SK-N-SH treated with all-trans-retinoic acid at 6 μM for 48 hours (cell line): ENCODE measurements at regions not wholly inside any gene's neighbourhood (a gene's known extent, or its start where the extent isn't known, plus 50 kb on each side); places are given as distances from the start of the nearest gene placed in this dataset.

Experiments used
- ATAC-seq: fragments of 200-7000 bp; cut with Tn5 transposase; 3 replicates; pipeline ENCODE4 v1.9.1; 2020; ENCODE audit warnings: mild to moderate bottlenecking, moderate library complexity
- CREB5 ChIP-seq: fragments of 250-450 bp; sonication (Bioruptor Pico); IDR thresholded peaks from 2 replicates; pipeline ENCODE4 v1.5.1; 2020; ENCODE audit warnings: low read depth, mild to moderate bottlenecking, moderate library complexity
- CSRNP3 ChIP-seq: fragments of 250-450 bp; sonication (Bioruptor Pico); IDR thresholded peaks from 2 replicates; pipeline ENCODE4 v1.5.1; 2021; ENCODE audit warnings: mild to moderate bottlenecking, moderate library complexity
- ESRRG ChIP-seq: fragments of 250-450 bp; sonication (Bioruptor Pico); IDR thresholded peaks from 2 replicates; pipeline ENCODE4 v1.6.1; 2021; ENCODE audit warnings: mild to moderate bottlenecking
- GLIS3 ChIP-seq: fragments of 250-450 bp; sonication (Bioruptor Pico); IDR thresholded peaks from 2 replicates; pipeline ENCODE4 v1.5.0; 2020; ENCODE audit warnings: mild to moderate bottlenecking, moderate library complexity
- ISL1 ChIP-seq: fragments of 250-450 bp; sonication (Bioruptor Pico); IDR thresholded peaks from 2 replicates; pipeline ENCODE4 v2.1.2; 2022; ENCODE audit warnings: mild to moderate bottlenecking, moderate library complexity
- OSR1 ChIP-seq: fragments of 250-450 bp; sonication (Bioruptor Pico); IDR thresholded peaks from 2 replicates; pipeline ENCODE4 v1.8.0; 2022; ENCODE audit warnings: moderate library complexity, mild to moderate bottlenecking, inconsistent platforms
- PATZ1 ChIP-seq: fragments of 250-450 bp; sonication (Bioruptor Pico); IDR thresholded peaks from 2 replicates; pipeline ENCODE4 v1.8.0; 2020; ENCODE audit warnings: mild to moderate bottlenecking, moderate library complexity, borderline replicate concordance
- POU6F1 ChIP-seq: fragments of 250-450 bp; sonication (Bioruptor Pico); IDR thresholded peaks from 2 replicates; pipeline ENCODE4 v1.8.0; 2021; ENCODE audit warnings: low read depth, mild to moderate bottlenecking, moderate library complexity, borderline replicate concordance
- PPARA ChIP-seq: fragments of 250-450 bp; sonication (Bioruptor Pico); IDR thresholded peaks from 2 replicates; pipeline ENCODE4 v1.5.0; 2020; ENCODE audit warnings: mild to moderate bottlenecking, borderline replicate concordance
- RARB ChIP-seq: fragments of 250-450 bp; sonication (Bioruptor Pico); IDR thresholded peaks from 2 replicates; pipeline ENCODE4 v1.8.0; 2021; ENCODE audit warnings: mild to moderate bottlenecking, moderate library complexity
- SNAI2 ChIP-seq: fragments of 250-450 bp; sonication (Bioruptor Pico); IDR thresholded peaks from 2 replicates; pipeline ENCODE4 v1.5.0; 2020; ENCODE audit warnings: mild to moderate bottlenecking, moderate library complexity
- TCF4 ChIP-seq: fragments of 250-450 bp; sonication (Bioruptor Pico); IDR thresholded peaks from 2 replicates; pipeline ENCODE4 v1.8.0; 2021; ENCODE audit warnings: mild to moderate bottlenecking, moderate library complexity, borderline replicate concordance
- TOX ChIP-seq: fragments of 250-450 bp; sonication (Bioruptor Pico); IDR thresholded peaks from 2 replicates; pipeline ENCODE4 v1.8.0; 2021; ENCODE audit warnings: mild to moderate bottlenecking, moderate library complexity, borderline replicate concordance
- TSHZ2 ChIP-seq: fragments of 250-450 bp; sonication (Bioruptor Pico); IDR thresholded peaks from 2 replicates; pipeline ENCODE4 v1.5.0; 2020; ENCODE audit warnings: mild to moderate bottlenecking, moderate library complexity
- ZFP3 ChIP-seq: fragments of 250-450 bp; sonication (Bioruptor Pico); IDR thresholded peaks from 2 replicates; pipeline ENCODE4 v1.5.0; 2020; ENCODE audit warnings: mild to moderate bottlenecking, moderate library complexity
- ZFP30 ChIP-seq: fragments of 450-650 bp; formaldehyde crosslinking; IDR thresholded peaks from 2 replicates; pipeline ENCODE4 v1.5.0; 2022; ENCODE audit warnings: mild to moderate bottlenecking, moderate library complexity
- ZNF565 ChIP-seq: fragments of 450-650 bp; formaldehyde crosslinking; conservative IDR thresholded peaks from 2 replicates; pipeline ENCODE4 v1.5.0; 2020; ENCODE audit warnings: low read depth, mild to moderate bottlenecking, moderate library complexity
- ZNF70 ChIP-seq: fragments of 450-650 bp; formaldehyde crosslinking; IDR thresholded peaks from 2 replicates; pipeline ENCODE4 v1.5.0; 2020; ENCODE audit warnings: mild to moderate bottlenecking, moderate library complexity

GRCh38 chr3:187822402-187822801 lies 77.1 kb upstream of the BCL6 start:
- ATAC-seq = no peak
- TF ChIP-seq OSR1 (CRISPR knock-in tag) (no peak), ZFP3 (CRISPR knock-in tag) (no peak), TOX (CRISPR knock-in tag) (no peak), CSRNP3 (CRISPR knock-in tag) (no peak), POU6F1 (no peak), SNAI2 (no peak), PPARA (CRISPR knock-in tag) (no peak), TCF4 (CRISPR knock-in tag) (no peak), ZNF565 (CRISPR knock-in tag) (no peak), ZNF70 (no peak), ESRRG (CRISPR knock-in tag) (no peak), RARB (CRISPR knock-in tag) (no peak), CREB5 (no peak), TSHZ2 (CRISPR knock-in tag) (no peak)

- ATAC-seq = no peak
- TF ChIP-seq PATZ1 = no peak
- no peak for TF ChIP-seq OSR1 (CRISPR knock-in tag)
- no peak for TF ChIP-seq TCF4 (CRISPR knock-in tag)
- TF ChIP-seq ISL1 (CRISPR knock-in tag) = no peak
- TF ChIP-seq, all 23 proteins: peak for 0
Measured at GRCh38 chr3:187823746-187824145, 78.5 kb upstream of the BCL6 start.

GRCh38 chr3:187827723-187828122 lies 82.5 kb upstream of the BCL6 start:
- TF ChIP-seq ZNF70 (no peak), ZFP3 (CRISPR knock-in tag) (no peak), GLIS3 (CRISPR knock-in tag) (no peak), CSRNP3 (CRISPR knock-in tag) (no peak), ZFP30 (no peak), RARB (CRISPR knock-in tag) (no peak)
- no peak for ATAC-seq
